GM21381 (cell line): ENCODE measurements at regions not wholly inside any gene's neighbourhood (a gene's known extent, or its start where the extent isn't known, plus 50 kb on each side); places are given as distances from the start of the nearest gene placed in this dataset.
"Not testable (repeated sequence)": the region's sequence is repeated elsewhere in the genome, so short reads cannot be mapped to it uniquely, and the experiment has no call there.

Source experiments
- ATAC-seq: cut with Tn5 transposase; IDR thresholded peaks from one replicate; pipeline ENCODE4 v1.9.1; 2021; ENCODE audit warnings: mild to moderate bottlenecking, moderate library complexity; ENCODE audit not compliant: unreplicated experiment

DNA sequence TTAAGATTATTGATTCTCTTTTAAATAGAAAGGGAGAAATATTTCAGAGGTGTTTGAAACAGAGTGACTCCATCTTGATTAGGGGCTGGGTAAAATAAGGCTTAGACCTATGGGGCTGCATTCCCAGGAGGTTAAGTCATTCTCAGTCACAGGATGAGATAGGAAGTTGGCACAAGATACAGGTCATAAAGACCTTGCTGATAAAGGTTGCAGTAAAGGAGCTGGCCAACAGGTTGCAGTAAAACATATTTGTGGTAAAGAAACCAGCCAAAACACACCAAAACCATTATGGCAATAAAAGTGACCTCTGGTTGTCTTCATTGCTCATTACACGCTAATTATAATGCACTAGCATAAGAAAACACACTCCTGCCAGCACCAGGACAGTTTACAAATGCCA, 165.0 kb downstream of the SPIN4 start:
- ATAC-seq = no peak

DNA sequence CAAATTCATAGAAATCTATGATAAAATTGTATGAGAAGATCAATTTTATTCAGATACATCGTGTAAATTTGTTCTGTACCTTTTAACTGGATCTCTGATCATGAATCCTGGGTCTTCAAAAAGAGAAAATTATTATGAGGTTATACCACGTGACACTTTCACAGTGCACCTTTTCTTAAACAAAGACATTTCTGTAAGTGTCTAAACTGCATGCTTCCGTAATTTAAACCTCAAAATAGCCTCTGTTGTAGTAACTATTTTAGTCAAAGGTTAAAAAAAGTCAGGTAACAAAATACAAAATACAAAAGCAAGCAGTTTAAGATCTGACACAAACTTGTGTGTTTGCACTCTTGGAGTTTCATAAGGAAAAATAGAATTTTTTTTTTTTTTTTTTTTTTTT, 171.3 kb downstream of the SPIN4 start:
- not testable (repeated sequence) for ATAC-seq

DNA sequence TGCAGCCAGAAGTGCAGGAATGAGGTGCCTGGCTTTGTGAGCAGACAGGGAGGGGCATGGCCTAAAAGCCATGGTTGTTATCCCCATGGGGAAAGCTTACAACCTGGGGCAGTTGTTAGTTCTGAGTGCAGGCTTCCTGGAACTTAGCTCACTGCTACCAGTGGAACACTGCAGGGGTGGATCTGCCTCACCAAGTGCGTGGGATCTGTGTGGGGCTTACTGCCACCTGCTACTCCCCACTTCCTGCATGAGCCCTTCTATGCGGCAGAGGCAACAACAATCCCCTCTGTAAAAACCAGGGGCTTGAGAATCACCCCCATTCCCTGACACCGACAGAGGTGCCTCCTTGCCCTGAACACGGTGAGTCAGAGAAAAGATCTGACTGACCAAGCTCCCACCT, 174.6 kb downstream of the SPIN4 start:
- not testable (repeated sequence) for ATAC-seq

DNA sequence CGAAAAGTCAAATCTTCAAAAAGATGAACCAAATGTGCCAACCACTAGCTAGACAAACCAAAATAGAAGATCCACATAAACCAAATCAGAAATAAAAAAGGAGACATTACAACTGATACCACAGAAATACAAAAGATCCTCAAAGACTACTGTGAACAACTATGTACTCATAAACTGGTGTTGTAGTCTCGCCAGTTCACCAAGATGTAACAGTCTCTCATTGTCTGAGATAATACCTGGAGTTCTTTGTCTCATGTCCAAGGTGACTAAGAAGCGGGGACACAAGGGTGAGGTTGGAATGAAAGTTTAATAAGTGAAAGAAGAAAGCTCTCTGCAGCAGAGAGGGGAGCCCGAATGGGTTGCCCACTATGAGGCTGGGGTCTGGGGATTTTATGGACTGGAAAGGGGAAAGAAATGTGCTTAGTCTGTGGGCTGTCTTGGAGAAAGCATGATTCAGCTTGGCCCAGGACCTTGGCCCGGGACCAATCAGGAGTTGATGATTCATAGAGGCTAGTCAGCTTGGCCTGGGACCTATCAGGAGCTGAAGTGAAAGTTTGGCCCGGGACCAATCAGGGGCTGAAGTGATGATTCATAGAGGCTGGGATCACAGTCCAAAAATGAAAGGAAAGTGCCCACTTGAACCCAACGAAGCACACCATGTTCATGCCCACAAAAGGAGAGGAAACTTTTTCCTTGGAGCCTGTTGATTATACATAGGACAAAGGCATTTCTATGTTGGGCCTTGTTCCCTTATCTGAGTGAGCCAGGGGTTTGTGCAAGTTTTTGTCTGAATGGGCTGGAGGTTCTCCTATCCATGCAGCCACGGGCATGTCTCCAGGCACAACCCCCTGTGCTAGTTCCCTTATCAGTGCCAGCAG, 177.1 kb downstream of the SPIN4 start:
- ATAC-seq = not testable (repeated sequence)

DNA sequence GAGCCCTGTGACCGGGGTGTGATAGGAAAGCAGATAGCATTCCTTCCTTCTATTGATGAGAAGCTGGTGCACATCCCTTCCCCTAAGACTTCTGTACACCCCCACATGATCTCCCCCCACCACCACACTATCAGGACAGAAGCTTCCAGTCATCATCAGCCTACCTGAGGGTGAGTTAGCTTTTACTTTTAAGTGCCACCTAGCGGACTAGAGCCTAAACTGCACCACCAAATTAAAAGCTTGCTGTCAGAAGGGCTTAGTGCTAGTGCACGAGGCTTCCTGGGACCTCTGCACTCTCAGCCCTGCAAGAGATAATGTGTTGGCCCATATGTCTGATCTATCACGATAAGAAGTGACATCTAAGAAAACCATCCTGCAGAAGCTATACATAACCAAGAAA, 181.7 kb downstream of the SPIN4 start:
- ATAC-seq = not testable (repeated sequence)

DNA sequence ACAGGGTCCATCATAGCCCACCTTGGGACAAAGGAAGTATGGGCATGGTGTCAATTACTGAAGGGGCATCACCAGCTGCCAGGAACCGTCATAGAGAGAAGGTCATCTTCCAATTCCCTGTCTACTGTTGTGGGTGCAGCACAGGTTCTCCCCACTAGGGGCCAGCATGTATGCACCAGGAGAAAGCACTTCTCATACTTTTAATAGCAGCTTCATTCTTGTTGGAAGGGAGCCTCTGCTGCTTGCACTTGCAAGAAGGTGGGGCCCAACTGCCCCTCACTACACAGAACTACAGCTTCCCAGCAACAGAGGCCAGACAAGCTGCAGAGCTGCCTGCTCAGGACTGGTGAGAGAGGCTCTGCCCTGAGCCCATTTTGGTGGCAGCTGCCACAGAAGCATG, 182.2 kb downstream of the SPIN4 start:
- not testable (repeated sequence) for ATAC-seq

DNA sequence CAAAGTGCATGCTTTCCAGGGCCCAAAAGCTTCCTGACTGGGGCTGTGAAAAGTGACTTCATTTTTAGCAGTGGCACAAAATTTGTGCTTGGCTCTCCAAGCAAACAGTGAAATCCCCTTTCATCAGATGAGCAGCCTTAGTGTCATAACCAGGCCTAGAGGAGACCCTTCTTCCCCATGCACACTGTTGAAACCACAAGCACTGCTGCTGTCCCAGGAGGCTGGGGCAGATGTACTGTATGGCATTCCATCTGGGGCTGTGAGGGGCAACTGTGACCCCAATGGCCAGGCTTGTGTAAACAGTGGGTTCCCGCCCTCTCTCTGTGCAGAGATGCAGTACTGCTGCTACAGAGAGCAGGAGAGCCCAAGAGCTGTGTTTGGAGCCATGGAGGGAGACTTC, 184.1 kb downstream of the SPIN4 start:
- ATAC-seq = not testable (repeated sequence)

DNA sequence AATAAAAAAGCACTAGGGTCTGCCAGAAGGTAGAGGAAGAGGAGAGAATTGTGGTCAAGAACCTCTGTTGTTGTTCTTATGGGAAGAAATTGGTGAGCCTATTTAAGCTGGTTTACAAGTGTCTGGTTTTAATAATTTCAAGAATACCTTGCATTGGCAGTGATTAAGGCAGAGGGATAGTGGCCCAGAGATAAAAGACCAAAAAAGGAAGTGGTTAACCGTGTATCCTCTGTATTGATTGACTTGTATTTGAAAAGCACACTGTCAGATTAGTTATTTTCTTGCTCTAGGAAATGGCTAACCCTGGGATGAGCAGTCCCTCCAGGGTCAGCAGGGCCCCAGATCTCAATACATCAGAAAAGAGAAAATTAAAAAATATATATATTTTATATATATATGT, 190.1 kb downstream of the SPIN4 start:
- ATAC-seq = not testable (repeated sequence)

DNA sequence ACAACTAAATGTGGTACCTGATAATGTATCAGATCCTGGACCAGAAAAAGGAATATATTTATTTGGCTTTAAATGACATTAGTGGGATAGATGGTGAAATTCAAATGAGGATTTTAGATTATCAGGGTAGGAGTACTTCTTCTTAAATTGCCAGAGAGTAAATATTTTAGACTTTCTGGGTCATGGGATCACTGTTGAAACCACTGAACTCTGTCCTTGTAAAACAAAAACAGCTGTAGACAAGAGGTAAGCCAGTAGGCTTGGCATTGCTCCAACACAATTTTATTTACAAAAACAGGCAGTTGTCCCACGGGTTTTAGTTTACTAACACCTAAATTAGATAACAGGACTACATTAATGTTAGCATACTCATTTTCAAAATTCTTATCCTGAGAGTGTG, 190.8 kb downstream of the SPIN4 start:
- ATAC-seq = not testable (repeated sequence)

DNA sequence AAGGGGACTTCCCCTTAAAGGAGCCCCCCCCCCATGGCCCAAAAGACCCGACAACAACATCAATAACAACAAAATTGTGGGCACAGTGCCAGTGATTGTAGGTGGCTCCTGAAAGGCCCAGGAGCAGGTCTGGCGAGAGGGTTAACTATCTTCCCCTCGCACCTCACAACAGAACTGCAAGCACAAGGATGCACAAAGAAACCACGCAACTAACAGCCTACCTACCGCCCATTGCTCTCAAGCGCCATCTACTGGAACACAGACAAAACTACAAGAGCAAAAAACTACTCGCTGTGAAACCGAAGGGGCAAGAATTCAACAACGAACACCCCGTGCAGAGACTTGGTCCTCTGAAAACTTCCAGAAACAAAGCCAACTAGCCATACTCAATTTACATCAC, 205.6 kb downstream of the SPIN4 start:
- ATAC-seq = not testable (repeated sequence)

DNA sequence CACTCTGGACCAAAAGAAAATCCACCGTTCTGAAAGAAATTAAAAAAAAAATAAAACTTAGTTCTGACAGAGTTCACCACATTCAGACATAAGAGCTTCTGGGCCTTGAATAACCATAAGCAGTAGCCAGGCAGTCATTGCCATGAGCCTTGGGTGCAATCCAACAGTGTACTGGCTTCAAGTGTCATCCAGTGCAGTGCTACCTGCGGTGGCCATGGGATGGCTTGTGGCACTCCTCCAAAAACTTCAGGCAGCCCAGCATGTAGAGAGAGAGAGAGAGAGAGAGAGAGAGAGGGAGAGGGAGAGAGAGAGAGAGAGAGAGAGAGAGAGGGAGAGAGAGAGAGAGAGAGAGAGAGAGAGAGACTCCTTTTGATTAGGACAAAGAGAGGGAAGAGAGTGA, 208.5 kb downstream of the SPIN4 start:
- ATAC-seq = not testable (repeated sequence)

DNA sequence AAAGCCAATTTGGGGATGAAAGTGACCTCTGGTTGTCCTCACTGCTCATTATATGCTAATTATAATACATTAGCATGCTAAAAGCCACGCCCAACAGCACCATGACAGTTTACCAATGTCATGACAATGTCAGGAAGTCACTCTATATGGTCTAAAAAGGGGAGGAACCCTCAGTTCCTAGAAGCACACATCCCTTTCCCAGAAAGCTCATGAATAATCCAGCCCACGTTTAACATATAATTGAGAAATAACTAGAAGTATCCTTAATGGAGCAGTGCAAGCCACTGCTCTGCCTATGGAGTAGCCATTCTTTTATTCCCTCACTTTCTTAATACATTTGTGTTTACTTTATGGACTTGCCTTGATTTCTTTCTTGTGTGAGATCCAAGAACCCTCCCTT, 215.3 kb downstream of the SPIN4 start:
- not testable (repeated sequence) for ATAC-seq

DNA sequence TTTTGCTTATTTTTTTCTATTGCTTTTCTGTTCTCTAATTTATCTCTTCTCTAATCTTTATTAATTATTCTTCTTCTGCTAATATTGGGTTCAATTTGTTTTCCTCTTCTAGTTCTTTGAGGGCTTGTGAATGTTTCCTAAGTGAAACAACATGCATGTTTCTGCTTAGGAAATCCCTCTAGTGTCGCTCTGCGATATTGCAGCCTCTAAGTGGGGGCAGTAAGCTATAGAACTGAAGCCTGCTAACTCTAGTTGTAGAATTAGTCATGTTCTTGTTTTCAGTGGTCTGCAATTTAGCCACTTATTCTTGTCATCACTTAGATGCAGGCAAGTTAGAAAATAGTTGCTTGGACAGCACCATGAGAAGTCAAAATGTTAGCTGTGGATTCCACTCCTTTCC, 222.6 kb downstream of the SPIN4 start:
- no peak for ATAC-seq

DNA sequence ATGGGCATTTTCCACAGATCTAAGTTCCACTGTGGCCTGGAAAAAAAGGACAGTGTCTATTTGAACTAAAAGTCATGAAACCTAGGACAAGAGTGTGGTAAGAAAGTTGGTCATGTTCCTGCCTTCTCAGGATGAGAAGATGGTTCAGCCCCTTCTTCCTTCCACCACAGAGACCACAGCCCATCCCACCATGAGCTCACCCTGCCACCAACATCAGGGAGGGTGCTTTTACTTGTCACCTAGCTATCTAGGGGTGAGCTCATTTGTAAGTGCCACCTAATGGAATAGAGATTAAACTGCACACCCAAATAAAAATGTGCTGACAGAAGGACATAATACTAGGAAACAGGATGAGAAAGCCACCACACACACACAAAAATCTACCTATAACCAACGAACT, 235.9 kb downstream of the SPIN4 start:
- no peak for ATAC-seq

DNA sequence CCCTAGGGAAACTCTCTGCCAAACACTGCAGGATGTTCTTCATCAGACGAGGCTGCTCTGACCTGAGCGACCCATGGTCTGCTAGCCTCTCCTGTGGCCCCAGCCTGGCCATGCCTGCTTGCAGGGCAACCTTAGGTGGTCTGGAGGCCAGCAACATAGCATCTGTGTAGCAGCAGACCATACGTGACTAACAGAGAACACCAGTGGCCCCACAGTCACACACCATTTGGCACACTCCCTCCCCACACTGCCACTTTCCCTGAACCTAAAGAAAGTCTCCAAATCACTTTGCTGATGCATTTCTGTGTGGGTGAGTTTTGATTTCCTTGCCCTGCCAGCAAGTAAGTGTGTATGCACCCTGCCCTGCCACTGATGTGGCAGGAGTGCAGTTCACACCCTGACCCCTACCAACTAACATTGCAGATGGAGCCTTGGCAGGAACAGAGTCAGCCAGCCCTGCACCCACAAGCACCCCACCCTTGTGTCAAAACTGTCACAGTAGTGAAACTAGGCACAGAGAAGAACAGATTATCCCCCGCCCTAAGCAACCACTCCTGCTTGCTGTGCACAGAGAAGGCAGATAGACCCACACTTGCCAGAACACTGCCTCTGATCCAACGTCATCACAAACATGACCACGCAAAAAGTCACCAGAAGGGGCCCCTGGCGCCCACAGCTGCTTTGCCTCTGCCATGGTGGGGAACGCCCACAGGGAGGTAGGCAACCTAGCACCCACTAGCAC, 249.1 kb downstream of the SPIN4 start:
- no peak for ATAC-seq

DNA sequence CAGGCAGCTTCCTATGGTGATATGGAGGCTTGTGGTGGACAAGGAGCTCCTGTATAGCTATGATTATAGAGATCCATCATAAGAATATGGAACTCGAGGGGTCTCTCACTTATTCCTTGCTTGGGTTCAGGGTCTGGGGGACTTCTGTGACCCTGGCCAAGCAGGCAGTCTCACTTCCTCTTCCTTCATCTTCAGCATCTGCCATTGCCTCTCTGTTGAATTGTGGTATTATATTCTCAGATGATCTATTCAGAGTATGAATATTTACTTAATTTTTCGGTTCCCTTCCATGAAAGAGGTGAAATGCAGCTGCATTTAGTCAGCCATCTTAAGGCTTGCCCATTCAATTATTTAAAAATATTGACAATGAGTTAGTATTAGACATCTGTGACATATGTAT, 292.9 kb downstream of the SPIN4 start:
- ATAC-seq = no peak

DNA sequence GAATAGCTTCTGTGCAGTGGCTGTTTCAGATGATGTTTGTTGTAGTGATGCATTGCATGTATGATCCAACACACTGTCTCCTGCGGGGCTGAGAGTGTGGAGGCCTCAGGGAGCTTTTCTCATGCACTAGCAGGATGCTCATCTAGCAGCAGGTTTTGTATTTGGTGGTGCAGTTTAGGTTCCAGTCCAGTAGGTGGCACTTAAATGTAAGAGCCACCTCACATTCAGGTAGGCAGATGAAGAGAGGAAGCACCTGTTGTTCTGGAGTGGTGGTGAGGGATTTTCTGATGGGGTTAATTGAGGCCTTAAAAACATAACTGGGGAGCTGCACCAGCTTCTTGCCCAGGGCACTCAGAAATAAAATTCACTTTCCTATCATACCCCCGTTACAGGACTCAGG, 300.9 kb downstream of the SPIN4 start:
- no peak for ATAC-seq

DNA sequence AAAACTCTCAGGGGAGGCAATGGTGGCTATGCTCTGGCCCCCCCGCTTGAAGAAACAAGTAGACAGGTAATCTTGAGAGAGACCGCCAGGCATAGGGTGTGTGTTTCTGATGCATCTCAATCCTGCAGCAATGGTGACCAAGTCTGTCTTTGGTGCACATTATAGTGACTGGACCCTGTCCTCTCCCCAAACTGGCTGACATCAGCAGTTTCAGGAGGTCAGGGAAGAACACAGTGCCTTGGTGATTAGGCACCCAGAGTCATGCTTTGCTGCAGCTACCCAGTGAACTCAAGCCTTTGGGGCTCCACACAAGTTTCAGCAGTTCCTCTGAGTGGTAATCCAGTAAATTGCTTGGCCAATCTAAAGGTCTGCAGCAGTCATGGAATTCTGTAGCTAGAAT, 318.3 kb downstream of the SPIN4 start:
- ATAC-seq = no peak

DNA sequence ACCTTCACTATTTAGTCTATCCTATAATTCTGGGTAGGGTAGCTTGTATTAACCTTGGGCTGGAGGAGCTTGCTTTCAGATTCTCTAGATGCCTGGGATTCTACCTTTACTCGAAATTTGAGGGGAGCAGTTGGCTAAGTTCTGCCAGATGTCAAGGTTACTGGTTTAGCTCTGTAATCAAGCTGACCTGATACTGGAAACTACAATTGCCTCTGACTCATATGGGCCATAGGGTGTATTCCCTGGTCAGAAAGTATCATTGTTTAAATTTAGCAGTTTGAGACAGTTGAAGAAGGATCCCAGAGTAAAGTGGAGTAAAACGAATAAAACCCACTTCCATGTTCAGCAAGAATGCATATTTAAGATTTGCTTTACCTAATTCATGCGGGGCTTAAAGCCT, 337.6 kb downstream of the SPIN4 start:
- no peak for ATAC-seq

DNA sequence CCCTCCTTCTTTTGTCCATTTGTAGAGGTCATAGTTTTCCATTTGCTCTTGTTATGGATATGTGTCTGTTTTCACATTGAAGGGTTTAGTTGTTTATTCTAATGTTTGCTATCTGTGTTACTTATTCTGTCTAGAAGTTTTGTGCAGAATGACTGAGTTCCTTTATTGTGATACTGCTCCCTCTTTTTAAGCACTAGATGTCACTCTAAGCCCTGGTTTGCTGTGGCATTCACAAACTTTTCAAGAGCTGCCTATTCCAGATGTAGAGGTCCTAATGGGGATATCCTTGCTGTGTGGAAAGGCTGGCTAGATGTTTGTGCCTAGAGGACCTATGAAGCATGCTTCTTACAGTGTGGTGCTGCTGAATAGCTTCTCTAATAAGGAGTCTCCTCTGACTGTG, 338.6 kb downstream of the SPIN4 start:
- ATAC-seq = no peak

DNA sequence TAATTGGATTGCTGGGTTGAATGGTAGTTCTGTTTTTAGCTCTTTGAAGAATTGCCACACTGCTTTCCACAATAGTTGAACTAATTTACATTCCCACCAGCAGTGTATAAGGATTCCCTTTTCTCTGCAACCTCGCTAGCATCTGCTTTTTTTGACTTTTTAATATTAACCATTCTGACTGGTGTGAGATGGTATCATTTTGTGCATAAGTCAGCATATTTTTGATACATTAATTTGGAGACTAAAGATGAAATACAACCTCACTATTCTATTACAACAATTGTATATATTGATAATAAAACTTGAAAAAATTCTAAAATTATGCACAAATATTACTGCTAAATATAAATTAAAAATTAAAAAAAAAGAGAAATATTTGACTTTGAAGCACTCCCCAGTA, 350.9 kb downstream of the SPIN4 start:
- not testable (repeated sequence) for ATAC-seq
